Body of pancreas (tissue), 4 donors: ENCODE measurements at regions not wholly inside any gene's neighbourhood (a gene's known extent, or its start where the extent isn't known, plus 50 kb on each side); places are given as distances from the start of the nearest gene placed in this dataset.
A peak's percentile ranks its signal among the peaks of the same experiment; 100 is the strongest.

Experiments
- ATAC-seq: fragments of 150-250 bp; one replicate; pipeline ENCODE4 v1.9.1; 2016
- DNase-seq, 4 donors: peaks; one replicate each; pipeline ENCODE4 v3.0.0-alpha.2; 2019
- H3K27ac ChIP-seq, 4 donors: fragments of 200-600 bp; sonication (generic); 1 replicate in 3 of 4; 2 replicates in 1 of 4; pipeline versions ENCODE4 v1.5.1 to v1.6.1; 2016 to 2019; ENCODE audit warnings: mild to moderate bottlenecking in 1 of 4, mixed read lengths in 1 of 4, moderate library complexity in 1 of 4
- H3K27me3 ChIP-seq, 2 donors: fragments of 200-600 bp; sonication (generic); one replicate each; pipeline ENCODE4 v1.6.0; 2016; ENCODE audit warnings: mild to moderate bottlenecking in 1 of 2
- H3K36me3 ChIP-seq, 2 donors: fragments of 200-600 bp; sonication (generic); replicated peaks in 1 of 2; 2 replicates each; pipeline ENCODE4 v1.5.1; 2016; ENCODE audit warnings: low read depth in 2 of 2; ENCODE audit not compliant: insufficient read depth in 1 of 2
- H3K4me1 ChIP-seq: fragments of 200-600 bp; sonication (generic); one replicate; pipeline ENCODE4 v1.6.0; 2016
- H3K4me3 ChIP-seq, 2 donors: fragments of 200-600 bp; sonication (generic); 1 replicate in 1 of 2; 2 replicates in 1 of 2; pipeline ENCODE4 v1.5.1; 2016 to 2019
- H3K9me3 ChIP-seq, 3 donors: fragments of 200-600 bp; sonication (generic); 1 replicate in 2 of 3; 2 replicates in 1 of 3; pipeline ENCODE4 v1.5.1; 2016
- POLR2A ChIP-seq, 3 donors: fragments of 450-650 bp; IDR thresholded peaks; one replicate each; pipeline ENCODE4 v1.6.1; 2016; ENCODE audit warnings: antibody characterized with exemption in 3 of 3, mild to moderate bottlenecking in 2 of 3
- WGBS, 2 donors: methylation state at CpG; one replicate each; pipeline ENCODE4 v1.1.5; 2017; 5-methylcytosine and 5-hydroxymethylcytosine counted together
- intact Hi-C: fragments of 100-400 bp; cut with DNase I; formaldehyde crosslinking; loops from one replicate; pipeline ENCODE4 v1.15.1; 2023
- TF ChIP-seq, protein P1 (sequence below), 7 experiments: fragments of 450-650 bp in 4 of 7; fragments of 200-600 bp in 3 of 7; sonication (generic) in 3 of 7; IDR thresholded peaks; one replicate each; pipeline ENCODE4 v1.5.1; 2016 to 2019; ENCODE audit warnings: antibody characterized with exemption in 7 of 7

DNA sequence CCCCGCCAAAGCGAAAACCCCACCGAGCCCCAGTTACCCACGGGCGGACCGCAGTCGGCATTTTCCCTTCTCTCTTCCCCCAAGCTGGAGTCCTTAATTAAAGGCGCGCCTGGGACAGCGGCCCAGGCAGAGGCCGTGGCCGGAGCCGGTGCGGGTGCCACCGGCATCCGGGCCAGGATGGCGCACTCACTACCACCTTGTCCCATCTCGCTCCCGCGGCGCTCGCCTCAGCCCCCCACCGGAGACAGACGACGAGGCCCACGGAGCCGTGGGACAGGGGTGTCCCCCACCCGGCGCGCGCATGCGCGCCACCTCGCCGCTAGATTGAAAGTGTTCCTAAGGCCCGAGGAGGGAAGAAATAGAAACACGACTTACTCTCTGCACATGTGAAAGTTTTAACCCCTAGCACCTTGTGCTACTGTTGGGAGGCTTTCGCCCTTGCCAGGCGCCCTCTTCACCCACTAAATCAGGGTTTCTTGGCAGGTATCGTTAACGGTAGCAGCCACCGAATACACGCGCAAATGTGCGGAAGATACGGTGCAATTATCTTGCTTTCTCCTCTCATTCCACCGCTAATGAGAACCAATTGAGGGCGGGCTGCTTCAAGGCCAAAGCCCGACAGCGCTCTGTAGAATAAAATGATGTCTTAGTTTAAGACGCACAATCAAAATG, 64.3 kb upstream of the CCDC160 start:
- no peak for TF ChIP-seq POLR2A (IDR thresholded peaks at IDR 0.05)
- TF ChIP-seq, protein P1, sequence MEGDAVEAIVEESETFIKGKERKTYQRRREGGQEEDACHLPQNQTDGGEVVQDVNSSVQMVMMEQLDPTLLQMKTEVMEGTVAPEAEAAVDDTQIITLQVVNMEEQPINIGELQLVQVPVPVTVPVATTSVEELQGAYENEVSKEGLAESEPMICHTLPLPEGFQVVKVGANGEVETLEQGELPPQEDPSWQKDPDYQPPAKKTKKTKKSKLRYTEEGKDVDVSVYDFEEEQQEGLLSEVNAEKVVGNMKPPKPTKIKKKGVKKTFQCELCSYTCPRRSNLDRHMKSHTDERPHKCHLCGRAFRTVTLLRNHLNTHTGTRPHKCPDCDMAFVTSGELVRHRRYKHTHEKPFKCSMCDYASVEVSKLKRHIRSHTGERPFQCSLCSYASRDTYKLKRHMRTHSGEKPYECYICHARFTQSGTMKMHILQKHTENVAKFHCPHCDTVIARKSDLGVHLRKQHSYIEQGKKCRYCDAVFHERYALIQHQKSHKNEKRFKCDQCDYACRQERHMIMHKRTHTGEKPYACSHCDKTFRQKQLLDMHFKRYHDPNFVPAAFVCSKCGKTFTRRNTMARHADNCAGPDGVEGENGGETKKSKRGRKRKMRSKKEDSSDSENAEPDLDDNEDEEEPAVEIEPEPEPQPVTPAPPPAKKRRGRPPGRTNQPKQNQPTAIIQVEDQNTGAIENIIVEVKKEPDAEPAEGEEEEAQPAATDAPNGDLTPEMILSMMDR (IDR thresholded peaks at IDR 0.05): no peak
- 1% methylated on average over 20 to 29 of the region's 51 CpGs for WGBS, 2 donors
- no peaks in the 10 kb centered on the region for H3K36me3 ChIP-seq
- DNase-seq (peak; percentile 12 to 39 (median 19)), ATAC-seq (peak; percentile 45)
- peak overlapping the region; percentile 18 to 34 for H3K4me3 ChIP-seq
- intact Hi-C loops: no loop called here
- peak overlapping the region in 1 of 4 donors; percentile 50 for H3K27ac ChIP-seq
- no peaks in the 10 kb centered on the region for H3K27me3 ChIP-seq
- no peaks in the 10 kb centered on the region for H3K9me3 ChIP-seq
- H3K4me1 ChIP-seq: peaks cover 7% of the 10 kb centered on the region

DNA sequence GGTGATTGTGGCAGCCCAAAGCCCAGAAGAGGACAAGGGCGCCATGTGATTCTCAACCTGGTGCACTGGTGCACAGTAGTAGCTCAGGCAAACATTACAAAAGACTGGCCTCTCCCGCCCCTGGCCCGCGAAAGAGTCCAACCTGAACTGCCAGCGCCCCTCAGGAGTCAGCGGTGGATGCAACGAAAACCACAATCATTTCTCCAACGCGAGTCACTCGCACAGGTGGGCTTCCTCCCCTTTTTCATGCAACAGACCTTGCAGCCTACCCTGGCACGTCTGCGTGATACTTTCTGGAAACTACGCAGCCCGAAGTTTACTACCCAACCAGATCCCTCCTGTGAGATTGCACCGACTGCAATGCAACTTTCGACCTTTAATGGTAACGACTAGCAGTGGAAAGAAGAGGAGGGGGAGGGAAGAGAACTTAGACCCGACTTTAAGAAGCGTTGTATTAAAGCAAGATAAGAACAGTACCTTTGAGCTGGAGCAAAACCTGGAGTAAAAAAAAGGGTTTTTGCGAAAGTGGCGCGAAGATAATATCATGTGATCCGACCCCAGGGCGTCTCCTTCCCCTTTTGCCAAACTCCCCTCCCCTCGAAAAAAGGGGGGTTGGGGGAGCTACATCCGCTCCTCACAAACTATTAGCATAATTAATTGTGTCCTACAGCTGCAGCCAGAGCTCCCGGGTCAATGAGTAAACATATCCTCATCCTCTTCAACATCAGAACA, 63.3 kb upstream of the CCDC160 start:
- H3K27me3 ChIP-seq: no peaks in the 10 kb centered on the region
- H3K27ac ChIP-seq: no peak overlapping the region
- 1 to 3% methylated on average over 14 to 27 of the region's 27 CpGs for WGBS, 2 donors
- DNase-seq (no peak), ATAC-seq (no peak)
- H3K4me1 ChIP-seq: peaks cover 7% of the 10 kb centered on the region
- intact Hi-C loops: no loop called here
- no peak for TF ChIP-seq POLR2A (IDR thresholded peaks at IDR 0.05)
- TF ChIP-seq, protein P1 (IDR thresholded peaks at IDR 0.05): no peak
- no peaks in the 10 kb centered on the region for H3K9me3 ChIP-seq
- H3K4me3 ChIP-seq: no peak overlapping the region
- H3K36me3 ChIP-seq: no peaks in the 10 kb centered on the region

DNA sequence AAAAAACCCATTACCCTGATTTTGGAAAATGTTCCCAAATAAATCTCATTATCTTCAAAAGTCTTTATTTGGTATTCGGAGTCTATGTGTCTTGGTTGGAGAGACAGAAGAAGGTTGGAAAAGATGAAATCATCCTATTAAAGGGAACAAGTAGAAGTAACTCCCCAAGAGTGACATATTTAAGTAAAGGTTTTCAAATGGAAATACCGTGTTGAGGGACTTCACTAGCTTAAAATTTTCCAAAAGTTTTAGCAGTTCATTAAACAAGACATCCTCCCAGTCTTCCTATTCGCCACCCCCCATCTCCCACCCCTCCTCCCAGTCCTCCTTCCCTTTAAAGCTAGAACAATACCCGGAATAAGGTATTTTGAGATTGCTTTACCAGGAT, 62.7 kb upstream of the CCDC160 start:
- H3K9me3 ChIP-seq: no peaks in the 10 kb centered on the region
- no peak overlapping the region for H3K27ac ChIP-seq
- intact Hi-C loops: no loop called here
- ATAC-seq: no peak
- DNase-seq: no peak
- H3K4me1 ChIP-seq: peaks cover 7% of the 10 kb centered on the region
- WGBS, 2 donors: 43 to 44% methylated on average over 4 of the region's 4 CpGs
- no peak overlapping the region for H3K4me3 ChIP-seq
- no peaks in the 10 kb centered on the region for H3K36me3 ChIP-seq
- TF ChIP-seq, protein P1 (IDR thresholded peaks at IDR 0.05): no peak
- no peak for TF ChIP-seq POLR2A (IDR thresholded peaks at IDR 0.05)
- H3K27me3 ChIP-seq: no peaks in the 10 kb centered on the region

DNA sequence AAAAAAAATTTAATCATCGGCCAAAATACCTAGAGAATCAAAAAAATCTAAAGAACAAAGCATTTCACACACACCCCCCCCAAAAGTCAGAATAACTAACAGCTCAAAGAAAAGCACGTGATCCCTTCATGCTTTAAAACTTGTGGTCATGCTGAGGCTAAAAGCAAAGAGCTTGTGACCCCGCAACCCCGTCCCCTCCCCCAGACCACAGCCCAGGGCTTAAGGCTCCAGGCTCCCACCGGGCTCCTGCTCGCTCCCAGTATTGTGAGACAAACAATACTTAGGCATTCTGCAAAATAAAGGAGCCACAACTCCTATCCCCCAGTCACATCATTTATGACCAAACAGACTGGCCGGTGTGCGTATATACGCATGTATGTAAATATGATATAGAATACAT, 62.1 kb upstream of the CCDC160 start:
- ATAC-seq: no peak
- H3K9me3 ChIP-seq: no peaks in the 10 kb centered on the region
- H3K4me1 ChIP-seq: peaks cover 7% of the 10 kb centered on the region
- no peaks in the 10 kb centered on the region for H3K27me3 ChIP-seq
- no peak for DNase-seq
- WGBS, 2 donors: 82 to 89% methylated on average over 9 of the region's 9 CpGs
- intact Hi-C loops: no loop called here
- no peak overlapping the region for H3K27ac ChIP-seq
- H3K4me3 ChIP-seq: no peak overlapping the region
- no peaks in the 10 kb centered on the region for H3K36me3 ChIP-seq
- TF ChIP-seq POLR2A (IDR thresholded peaks at IDR 0.05): no peak
- TF ChIP-seq, protein P1 (IDR thresholded peaks at IDR 0.05): no peak
